ENCODE measurements at regions not wholly inside any gene's neighbourhood (a gene's known extent, or its start where the extent isn't known, plus 50 kb on each side); places are given as distances from the start of the nearest gene placed in this dataset.

DNA sequence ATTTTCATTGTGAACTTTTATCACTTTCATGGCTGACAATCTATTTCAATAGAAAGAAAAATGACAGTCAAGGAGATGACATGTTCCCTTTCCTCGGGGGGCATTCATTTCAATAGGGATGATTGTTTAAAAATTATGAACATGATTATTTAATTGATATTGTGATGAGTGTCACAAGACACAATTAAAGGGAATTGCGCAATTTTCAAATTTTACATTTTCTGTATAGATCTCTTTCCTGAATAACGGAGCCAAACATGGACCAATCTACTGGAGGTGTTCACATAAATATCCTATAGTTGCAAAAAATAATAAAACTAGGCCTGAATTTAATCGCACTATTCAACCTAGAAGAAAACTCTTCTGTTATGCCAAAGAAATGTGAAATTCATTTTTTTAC lies 1274.6 kb downstream of the SLITRK5 start:
- WGBS (ENCODE audit: insufficient coverage) = no CpG with 5 or more reads among the region's 4 CpGs
- no peaks in the 10 kb centered on the region for H3K36me3 ChIP-seq (ENCODE audit: control insufficient read depth, insufficient read depth, low read length)
- DNase-seq (ENCODE audit: low read depth in 4 of 6, low spot score in 6 of 6) = no peak

GRCh38 chr13:88948501-88948900 lies 1277.3 kb downstream of the SLITRK5 start:
- no CpG with 5 or more reads among the region's 3 CpGs for WGBS (ENCODE audit: insufficient coverage)
- Histone ChIP-seq H3K9me3 (ENCODE audit: control insufficient read depth, insufficient read depth, low read length) (no peaks in the 10 kb centered on the region), H3K27ac (ENCODE audit: low read depth, low read length) (no peak overlapping the region), H3K27me3 (ENCODE audit: control insufficient read depth, insufficient read depth, low read length) (no peaks in the 10 kb centered on the region), H3K4me1 (ENCODE audit: control insufficient read depth, insufficient read depth, low read length) (no peaks in the 10 kb centered on the region), H3K36me3 (ENCODE audit: control insufficient read depth, insufficient read depth, low read length) (no peaks in the 10 kb centered on the region), H3K4me3 (ENCODE audit: low read depth, low read length) (no peak overlapping the region)
- no peak for DNase-seq (ENCODE audit: low read depth in 4 of 6, low spot score in 6 of 6)

More for the DNA sequence above, 1274.6 kb downstream of the SLITRK5 start:
- Histone ChIP-seq H3K4me3 (ENCODE audit: low read depth, low read length) (no peak overlapping the region), H3K27ac (ENCODE audit: low read depth, low read length) (no peak overlapping the region), H3K27me3 (ENCODE audit: control insufficient read depth, insufficient read depth, low read length) (no peaks in the 10 kb centered on the region), H3K9me3 (ENCODE audit: control insufficient read depth, insufficient read depth, low read length) (no peaks in the 10 kb centered on the region), H3K4me1 (ENCODE audit: control insufficient read depth, insufficient read depth, low read length) (no peaks in the 10 kb centered on the region)

DNA sequence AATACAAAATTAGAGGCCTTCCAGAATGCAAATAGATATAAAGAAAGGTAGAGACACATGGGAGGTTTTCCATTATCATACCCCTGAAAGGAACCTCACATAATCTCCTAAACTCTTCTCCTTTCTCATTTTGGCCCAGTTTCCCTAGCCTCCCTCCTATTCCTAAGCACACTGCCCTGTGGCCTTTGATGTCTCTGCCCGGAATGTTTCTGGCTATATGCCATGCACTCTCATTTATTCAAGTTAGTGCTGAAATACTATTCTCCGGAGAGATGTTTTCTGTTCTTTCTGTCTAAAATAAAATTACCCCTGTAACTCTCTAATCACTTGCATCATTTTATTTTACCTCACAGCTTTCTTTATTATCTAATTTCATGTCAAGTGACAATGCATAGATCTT lies 1287.7 kb downstream of the SLITRK5 start:
- WGBS (ENCODE audit: insufficient coverage) = no CpG with 5 or more reads among the region's 2 CpGs
- Histone ChIP-seq H3K9me3 (ENCODE audit: control insufficient read depth, insufficient read depth, low read length) (no peaks in the 10 kb centered on the region), H3K36me3 (ENCODE audit: control insufficient read depth, insufficient read depth, low read length) (no peaks in the 10 kb centered on the region), H3K27ac (ENCODE audit: low read depth, low read length) (no peak overlapping the region), H3K4me1 (ENCODE audit: control insufficient read depth, insufficient read depth, low read length) (no peaks in the 10 kb centered on the region), H3K4me3 (ENCODE audit: low read depth, low read length) (no peak overlapping the region), H3K27me3 (ENCODE audit: control insufficient read depth, insufficient read depth, low read length) (no peaks in the 10 kb centered on the region)
- DNase-seq (ENCODE audit: low read depth in 4 of 6, low spot score in 6 of 6) = peak; percentile 1 to 63 (median 12)

GRCh38 chr13:88976466-88976865 lies 1305.3 kb downstream of the SLITRK5 start:
- no peak for DNase-seq (ENCODE audit: low read depth in 4 of 6, low spot score in 6 of 6)

DNA sequence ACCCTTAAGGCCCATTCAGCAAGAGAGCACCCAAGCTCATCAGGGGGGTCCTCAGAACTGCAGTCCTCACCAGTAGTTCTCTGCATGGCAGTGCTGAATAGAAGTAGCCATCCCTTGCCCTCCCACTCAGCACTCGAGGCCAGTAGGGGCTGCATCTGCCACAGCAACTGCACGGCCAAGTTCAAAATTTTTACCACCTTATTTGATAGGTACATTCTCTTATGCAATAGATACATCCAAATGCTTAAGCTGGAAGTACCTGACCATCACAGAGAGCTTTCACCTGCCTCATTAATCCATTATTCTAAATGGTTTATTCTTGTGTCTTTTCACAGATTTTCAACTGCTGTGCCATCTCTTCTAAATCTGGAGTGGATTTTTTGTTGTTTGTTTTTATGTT lies 1307.4 kb downstream of the SLITRK5 start:
- no peak overlapping the region for H3K27ac ChIP-seq (ENCODE audit: low read depth, low read length)
- 100% methylated on average over 2 of the region's 2 CpGs for WGBS (ENCODE audit: insufficient coverage)
- no peak overlapping the region for H3K4me3 ChIP-seq (ENCODE audit: low read depth, low read length)
- no peaks in the 10 kb centered on the region for H3K4me1 ChIP-seq (ENCODE audit: control insufficient read depth, insufficient read depth, low read length)
- H3K9me3 ChIP-seq (ENCODE audit: control insufficient read depth, insufficient read depth, low read length) = no peaks in the 10 kb centered on the region
- H3K27me3 ChIP-seq (ENCODE audit: control insufficient read depth, insufficient read depth, low read length) = no peaks in the 10 kb centered on the region
- no peak for DNase-seq (ENCODE audit: low read depth in 4 of 6, low spot score in 6 of 6)
- no peaks in the 10 kb centered on the region for H3K36me3 ChIP-seq (ENCODE audit: control insufficient read depth, insufficient read depth, low read length)

More at GRCh38 chr13:88976466-88976865, 1305.3 kb downstream of the SLITRK5 start:
- no peak overlapping the region for H3K27ac ChIP-seq (ENCODE audit: low read depth, low read length)
- H3K4me1 ChIP-seq (ENCODE audit: control insufficient read depth, insufficient read depth, low read length) = no peaks in the 10 kb centered on the region
- no peaks in the 10 kb centered on the region for H3K27me3 ChIP-seq (ENCODE audit: control insufficient read depth, insufficient read depth, low read length)
- H3K9me3 ChIP-seq (ENCODE audit: control insufficient read depth, insufficient read depth, low read length) = no peaks in the 10 kb centered on the region
- 67% methylated on average over 3 of the region's 4 CpGs for WGBS (ENCODE audit: insufficient coverage)
- H3K4me3 ChIP-seq (ENCODE audit: low read depth, low read length) = no peak overlapping the region
- no peaks in the 10 kb centered on the region for H3K36me3 ChIP-seq (ENCODE audit: control insufficient read depth, insufficient read depth, low read length)

- H3K27me3 ChIP-seq (ENCODE audit: control insufficient read depth, insufficient read depth, low read length) = no peaks in the 10 kb centered on the region
- H3K36me3 ChIP-seq (ENCODE audit: control insufficient read depth, insufficient read depth, low read length) = no peaks in the 10 kb centered on the region
- H3K4me3 ChIP-seq (ENCODE audit: low read depth, low read length) = no peak overlapping the region
- 100% methylated on average over 2 of the region's 7 CpGs for WGBS (ENCODE audit: insufficient coverage)
- peak in 1 of 6 donors; percentile 83 for DNase-seq (ENCODE audit: low read depth in 4 of 6, low spot score in 6 of 6)
- H3K9me3 ChIP-seq (ENCODE audit: control insufficient read depth, insufficient read depth, low read length) = no peaks in the 10 kb centered on the region
- H3K4me1 ChIP-seq (ENCODE audit: control insufficient read depth, insufficient read depth, low read length) = no peaks in the 10 kb centered on the region
- no peak overlapping the region for H3K27ac ChIP-seq (ENCODE audit: low read depth, low read length)
Measured at GRCh38 chr13:88979465-88980175, 1308.4 kb downstream of the SLITRK5 start.

- no peaks in the 10 kb centered on the region for H3K4me1 ChIP-seq (ENCODE audit: control insufficient read depth, insufficient read depth, low read length)
- no peak overlapping the region for H3K27ac ChIP-seq (ENCODE audit: low read depth, low read length)
- peak in 1 of 6 donors; percentile 3 for DNase-seq (ENCODE audit: low read depth in 4 of 6, low spot score in 6 of 6)
- no CpG with 5 or more reads among the region's 2 CpGs for WGBS (ENCODE audit: insufficient coverage)
- H3K36me3 ChIP-seq (ENCODE audit: control insufficient read depth, insufficient read depth, low read length) = no peaks in the 10 kb centered on the region
- no peaks in the 10 kb centered on the region for H3K9me3 ChIP-seq (ENCODE audit: control insufficient read depth, insufficient read depth, low read length)
- no peak overlapping the region for H3K4me3 ChIP-seq (ENCODE audit: low read depth, low read length)
- no peaks in the 10 kb centered on the region for H3K27me3 ChIP-seq (ENCODE audit: control insufficient read depth, insufficient read depth, low read length)
Measured at GRCh38 chr13:89003656-89004055, 1332.5 kb downstream of the SLITRK5 start.

GRCh38 chr13:89011615-89012014 lies 1340.4 kb downstream of the SLITRK5 start:
- WGBS (ENCODE audit: insufficient coverage) = 60% methylated on average over 1 of the region's 2 CpGs
- Histone ChIP-seq H3K36me3 (ENCODE audit: control insufficient read depth, insufficient read depth, low read length) (no peaks in the 10 kb centered on the region), H3K27me3 (ENCODE audit: control insufficient read depth, insufficient read depth, low read length) (no peaks in the 10 kb centered on the region), H3K27ac (ENCODE audit: low read depth, low read length) (no peak overlapping the region), H3K9me3 (ENCODE audit: control insufficient read depth, insufficient read depth, low read length) (no peaks in the 10 kb centered on the region), H3K4me3 (ENCODE audit: low read depth, low read length) (no peak overlapping the region), H3K4me1 (ENCODE audit: control insufficient read depth, insufficient read depth, low read length) (no peaks in the 10 kb centered on the region)
- no peak for DNase-seq (ENCODE audit: low read depth in 4 of 6, low spot score in 6 of 6)

- no peak overlapping the region for H3K27ac ChIP-seq (ENCODE audit: low read depth, low read length)
- no peak for DNase-seq (ENCODE audit: low read depth in 4 of 6, low spot score in 6 of 6)
- WGBS (ENCODE audit: insufficient coverage) = 100% methylated on average over 1 of the region's 3 CpGs
- no peaks in the 10 kb centered on the region for H3K27me3 ChIP-seq (ENCODE audit: control insufficient read depth, insufficient read depth, low read length)
- no peak overlapping the region for H3K4me3 ChIP-seq (ENCODE audit: low read depth, low read length)
- H3K36me3 ChIP-seq (ENCODE audit: control insufficient read depth, insufficient read depth, low read length) = no peaks in the 10 kb centered on the region
- no peaks in the 10 kb centered on the region for H3K4me1 ChIP-seq (ENCODE audit: control insufficient read depth, insufficient read depth, low read length)
- no peaks in the 10 kb centered on the region for H3K9me3 ChIP-seq (ENCODE audit: control insufficient read depth, insufficient read depth, low read length)
Measured at GRCh38 chr13:89027694-89028306, 1356.6 kb downstream of the SLITRK5 start.

DNA sequence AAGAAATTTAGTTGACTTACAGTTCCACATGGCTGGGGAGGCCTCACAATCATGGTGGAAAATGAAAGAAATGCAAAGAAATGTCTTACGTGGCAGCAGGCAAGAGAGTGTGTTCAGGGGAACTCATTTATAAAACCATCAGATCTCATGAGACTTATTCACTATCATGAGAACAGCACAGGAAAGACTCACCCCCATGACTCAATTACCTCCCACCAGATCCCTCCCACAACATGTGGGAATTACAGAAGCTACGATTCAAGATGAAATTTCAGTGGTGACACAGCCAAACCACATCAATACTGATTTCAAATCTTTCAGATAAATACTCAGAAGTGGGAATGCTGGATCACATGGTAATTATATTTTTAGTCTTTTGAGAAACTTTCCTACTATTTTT lies 1357.9 kb downstream of the SLITRK5 start:
- no peak for DNase-seq (ENCODE audit: low read depth in 4 of 6, low spot score in 6 of 6)
- Histone ChIP-seq H3K27ac (ENCODE audit: low read depth, low read length) (no peak overlapping the region), H3K4me3 (ENCODE audit: low read depth, low read length) (no peak overlapping the region), H3K9me3 (ENCODE audit: control insufficient read depth, insufficient read depth, low read length) (no peaks in the 10 kb centered on the region), H3K36me3 (ENCODE audit: control insufficient read depth, insufficient read depth, low read length) (no peaks in the 10 kb centered on the region), H3K27me3 (ENCODE audit: control insufficient read depth, insufficient read depth, low read length) (no peaks in the 10 kb centered on the region), H3K4me1 (ENCODE audit: control insufficient read depth, insufficient read depth, low read length) (no peaks in the 10 kb centered on the region)
- WGBS (ENCODE audit: insufficient coverage) = no CpG with 5 or more reads among the region's 2 CpGs

All from spinal cord (tissue), 9 donors.